NCI-H146 treated with DMSO at 0.1 percent for 48 hours (cell line): ENCODE measurements at regions not wholly inside any gene's neighbourhood (a gene's known extent, or its start where the extent isn't known, plus 50 kb on each side); places are given as distances from the start of the nearest gene placed in this dataset.
"Not testable (repeated sequence)": the region's sequence is repeated elsewhere in the genome, so short reads cannot be mapped to it uniquely, and the experiment has no call there.

Experiments used
- DNase-seq: peaks from one replicate; lab custom pipeline; 2025; ENCODE audit not compliant: unreplicated experiment; lab: John Stamatoyannopoulos, UW

DNA sequence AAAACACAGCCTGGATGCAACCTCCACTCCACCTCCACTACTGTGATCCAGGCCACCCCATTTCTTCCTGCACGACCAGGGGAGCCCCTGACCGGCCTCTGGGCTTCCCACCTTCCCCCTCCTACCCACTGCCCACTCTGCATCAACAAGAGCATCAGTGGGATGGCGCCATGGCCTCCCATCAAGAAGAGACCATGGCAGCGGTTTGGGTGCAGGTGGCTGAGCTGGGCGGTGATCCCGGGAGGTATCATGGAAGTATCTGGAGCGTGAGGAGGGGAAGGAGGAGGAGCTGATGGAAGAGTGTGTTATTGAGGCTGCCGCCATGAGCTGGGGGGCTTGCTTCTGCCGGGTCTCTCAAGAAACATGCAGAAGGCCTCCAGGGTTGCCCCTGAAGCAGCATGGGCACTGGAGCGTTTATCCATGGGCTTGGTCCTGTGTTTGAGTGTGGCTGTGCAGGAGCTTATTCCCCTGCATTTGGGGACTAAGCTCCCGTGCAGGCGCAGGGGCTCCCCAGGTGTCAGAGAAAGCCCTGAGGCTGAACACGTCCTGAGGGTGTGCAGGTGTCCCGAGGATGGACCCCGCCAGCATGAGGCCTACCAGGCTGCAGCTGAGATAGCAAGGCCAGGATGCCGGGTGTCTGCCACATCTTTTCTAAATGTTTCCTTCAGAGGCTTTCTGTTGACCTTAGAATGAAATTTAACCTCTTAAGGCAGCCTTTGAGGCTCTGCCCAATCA lies 99.2 kb upstream of the PCBD1 start:
- no peak for DNase-seq

DNA sequence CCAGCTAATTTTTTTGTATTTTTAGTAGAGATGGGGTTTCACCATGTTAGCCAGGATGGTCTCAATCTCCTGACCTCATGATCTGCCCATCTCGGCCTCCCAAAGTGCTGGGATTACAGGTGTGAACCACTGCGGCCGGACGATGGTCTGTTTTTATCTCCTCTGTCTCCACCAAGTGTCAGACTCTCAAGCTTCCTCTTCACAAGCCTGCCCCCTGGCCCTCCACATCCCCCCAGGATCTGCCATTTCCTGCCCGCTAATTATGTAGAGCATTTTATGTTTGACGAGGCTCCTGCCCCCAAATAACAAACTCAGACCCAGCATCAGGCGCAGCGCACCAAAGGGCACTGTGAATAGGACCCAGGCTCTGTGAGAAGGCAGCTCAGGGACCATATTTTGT lies 101.8 kb upstream of the PCBD1 start:
- not testable (repeated sequence) for DNase-seq

DNA sequence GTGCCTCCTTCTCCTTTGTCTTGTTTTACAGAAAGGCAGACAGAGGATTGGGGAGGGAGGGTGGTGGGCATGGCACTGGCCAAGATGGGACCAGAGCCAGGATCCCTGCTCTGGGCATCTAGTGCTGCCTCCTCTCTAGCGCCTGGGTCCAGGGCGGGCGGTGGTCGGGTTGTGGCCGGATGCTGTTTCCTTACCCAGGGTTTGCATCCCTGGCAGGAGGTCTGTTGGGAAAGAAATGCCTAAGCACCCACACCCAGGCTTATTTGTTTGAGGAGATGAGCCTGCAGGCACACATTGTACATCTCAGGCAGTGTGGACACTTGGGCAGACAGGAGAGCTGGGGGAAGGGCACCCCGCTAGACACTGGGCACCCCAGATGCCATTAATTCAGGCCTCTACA lies 102.3 kb upstream of the PCBD1 start:
- no peak for DNase-seq

DNA sequence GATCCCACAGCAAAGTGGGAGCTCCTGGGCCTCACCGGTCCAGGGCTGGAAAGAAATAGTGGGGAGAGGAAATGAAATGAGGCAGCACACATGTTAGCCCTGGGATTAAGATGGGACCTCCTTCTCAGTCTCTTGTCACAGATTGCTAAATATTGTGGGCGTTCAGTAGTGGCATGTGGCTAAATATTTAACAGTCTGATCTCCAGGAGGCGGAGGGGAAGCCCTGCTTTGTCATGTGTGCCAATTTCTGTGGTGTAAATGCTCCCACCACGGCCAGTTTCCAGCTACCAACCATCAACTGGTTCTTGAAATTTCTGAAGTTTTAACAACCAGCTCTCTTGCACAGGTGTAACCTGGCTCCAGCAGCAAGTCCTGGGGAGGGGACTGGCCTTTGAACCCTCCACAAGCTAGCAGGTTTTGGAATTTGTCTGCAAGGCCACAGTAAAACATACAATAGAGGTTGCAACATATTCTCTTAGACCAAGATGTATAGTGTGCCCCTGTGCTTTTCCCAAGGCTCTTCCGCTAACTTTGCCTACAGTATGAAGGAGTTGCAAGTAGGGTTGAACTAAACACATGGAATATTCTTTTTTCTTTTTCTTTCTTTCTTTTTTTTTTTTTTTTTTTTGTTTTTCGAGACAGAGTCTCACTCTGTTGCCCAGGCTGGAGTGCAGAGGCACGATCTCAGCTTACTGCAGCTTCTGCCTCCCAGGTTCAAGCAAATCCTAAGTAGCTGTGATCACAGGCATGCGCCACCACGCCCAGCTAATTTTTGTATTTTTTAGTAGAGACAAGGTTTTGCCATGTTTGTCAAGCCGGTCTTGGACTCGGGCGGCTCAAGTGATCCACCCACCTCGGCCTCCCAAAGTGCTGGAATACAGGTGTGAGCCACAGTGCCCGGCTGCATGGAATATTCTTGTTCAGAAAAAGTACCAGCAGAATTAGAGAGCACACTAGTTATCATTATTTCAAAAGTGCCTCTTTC lies 103.1 kb upstream of the PCBD1 start:
- DNase-seq = no peak

DNA sequence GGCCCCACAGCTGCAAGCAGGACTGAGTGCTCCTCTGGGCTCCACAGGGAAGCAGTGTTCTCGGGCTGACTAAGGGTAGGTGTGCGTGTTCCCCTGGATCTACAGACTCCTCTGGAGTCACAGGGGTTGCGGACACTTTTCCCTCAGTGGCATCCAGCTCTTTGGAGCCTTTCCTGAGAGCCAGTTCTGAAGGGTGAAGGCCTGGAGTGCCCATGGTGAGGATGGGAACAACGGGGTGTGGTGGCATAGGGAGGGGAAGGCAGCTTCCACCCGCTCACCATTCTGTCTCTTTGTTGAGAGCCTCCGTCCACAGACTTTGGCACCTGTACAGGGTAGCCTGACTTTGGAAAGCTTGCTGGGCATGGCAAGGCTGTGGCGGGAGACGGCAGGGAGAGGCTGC lies 104.1 kb upstream of the PCBD1 start:
- DNase-seq = no peak

DNA sequence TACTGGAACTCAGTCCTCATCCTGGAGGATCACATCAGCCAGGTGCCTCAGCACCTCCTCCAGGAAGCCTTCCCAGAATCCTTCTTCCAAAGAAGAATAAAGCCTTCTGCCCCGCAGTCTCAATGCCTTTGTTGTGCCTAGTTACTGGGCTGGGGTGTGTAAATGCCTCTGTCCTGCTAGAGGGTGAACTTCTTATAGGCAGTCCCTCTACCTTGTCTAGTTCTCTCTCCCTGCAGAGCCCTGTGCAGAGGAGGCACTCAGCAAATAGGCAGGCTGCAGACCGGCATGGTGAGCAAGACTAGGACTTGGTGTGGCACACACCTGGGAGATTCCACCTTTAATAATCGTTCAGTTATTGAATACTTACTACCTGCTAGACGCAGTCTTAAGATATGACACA lies 104.7 kb upstream of the PCBD1 start:
- no peak for DNase-seq

DNA sequence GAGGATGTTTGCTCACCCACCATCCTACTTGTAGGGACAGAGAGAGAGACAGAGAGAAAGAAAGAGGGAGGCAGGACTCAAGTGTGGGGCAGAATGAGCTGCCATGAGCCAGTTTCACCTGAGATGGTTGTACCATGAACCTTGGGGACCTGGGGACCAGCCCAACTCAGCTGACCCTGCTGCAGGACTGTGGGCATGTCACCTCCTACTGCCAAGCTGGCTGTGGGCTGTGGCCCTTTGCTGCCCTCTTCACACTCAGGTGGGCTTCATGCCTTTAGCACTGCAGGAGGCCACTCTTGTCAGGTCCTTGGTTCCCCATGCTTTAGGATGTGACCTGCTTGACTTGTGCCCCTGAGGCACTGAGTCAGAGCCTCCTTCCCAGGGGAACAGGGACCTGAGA lies 108.2 kb upstream of the PCBD1 start:
- DNase-seq = no peak

DNA sequence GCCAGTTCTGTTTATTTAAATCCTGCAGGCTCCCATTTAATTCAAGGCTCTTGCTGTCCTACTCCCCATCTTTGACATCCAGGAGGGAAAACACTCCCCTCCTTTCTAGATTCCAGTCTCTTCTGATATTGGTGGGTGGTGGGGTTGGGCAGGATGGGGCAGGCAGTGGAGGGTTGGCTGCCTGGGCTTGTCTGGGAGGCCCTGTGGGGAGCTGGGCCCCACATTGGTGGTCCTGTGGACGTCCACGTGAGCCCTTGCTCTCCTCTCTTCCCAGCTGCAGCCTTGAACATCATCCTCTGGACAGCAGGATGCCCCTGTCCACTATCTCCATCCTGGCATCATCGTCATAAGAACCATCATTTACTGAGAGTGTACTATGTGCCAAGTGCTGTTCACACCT lies 108.9 kb upstream of the PCBD1 start:
- no peak for DNase-seq

DNA sequence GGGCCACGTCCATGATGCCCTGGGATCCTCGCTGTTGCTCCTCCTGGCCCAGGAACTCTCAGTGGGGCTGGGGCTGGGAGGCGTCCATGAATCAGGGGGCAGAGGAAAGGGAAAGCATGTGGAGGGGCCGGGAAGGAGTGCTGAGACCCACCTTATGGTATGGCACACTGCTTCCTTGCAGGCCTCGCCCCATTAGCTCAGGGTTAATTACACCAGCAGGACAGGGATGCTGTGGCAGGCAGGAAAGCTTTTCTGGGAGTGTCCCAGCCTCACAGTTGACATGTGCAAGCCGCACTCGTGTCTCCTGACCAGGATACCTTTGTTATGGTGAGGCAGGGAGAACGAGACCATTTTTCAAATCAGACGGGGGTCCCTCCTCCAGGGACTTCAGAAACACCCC lies 109.7 kb upstream of the PCBD1 start:
- DNase-seq = no peak

DNA sequence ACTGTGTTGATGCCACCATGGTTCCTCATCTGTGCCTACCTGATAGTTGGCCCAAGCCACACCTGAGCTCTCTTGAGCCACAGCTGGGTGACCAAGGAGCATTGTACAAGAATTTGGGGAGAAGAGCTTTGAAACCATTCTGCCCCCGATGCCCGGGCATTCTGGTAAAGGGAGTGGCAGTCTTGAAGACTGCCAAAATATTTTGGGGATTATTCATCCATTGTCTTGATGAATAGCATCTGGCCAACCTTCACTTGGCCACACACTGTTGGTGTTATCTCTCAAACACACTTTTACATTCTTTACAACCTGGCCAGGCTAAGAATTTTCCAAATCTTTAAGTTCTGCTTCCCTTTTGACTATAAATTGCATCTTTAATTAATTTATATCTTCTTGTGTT lies 113.1 kb upstream of the PCBD1 start:
- DNase-seq = no peak

DNA sequence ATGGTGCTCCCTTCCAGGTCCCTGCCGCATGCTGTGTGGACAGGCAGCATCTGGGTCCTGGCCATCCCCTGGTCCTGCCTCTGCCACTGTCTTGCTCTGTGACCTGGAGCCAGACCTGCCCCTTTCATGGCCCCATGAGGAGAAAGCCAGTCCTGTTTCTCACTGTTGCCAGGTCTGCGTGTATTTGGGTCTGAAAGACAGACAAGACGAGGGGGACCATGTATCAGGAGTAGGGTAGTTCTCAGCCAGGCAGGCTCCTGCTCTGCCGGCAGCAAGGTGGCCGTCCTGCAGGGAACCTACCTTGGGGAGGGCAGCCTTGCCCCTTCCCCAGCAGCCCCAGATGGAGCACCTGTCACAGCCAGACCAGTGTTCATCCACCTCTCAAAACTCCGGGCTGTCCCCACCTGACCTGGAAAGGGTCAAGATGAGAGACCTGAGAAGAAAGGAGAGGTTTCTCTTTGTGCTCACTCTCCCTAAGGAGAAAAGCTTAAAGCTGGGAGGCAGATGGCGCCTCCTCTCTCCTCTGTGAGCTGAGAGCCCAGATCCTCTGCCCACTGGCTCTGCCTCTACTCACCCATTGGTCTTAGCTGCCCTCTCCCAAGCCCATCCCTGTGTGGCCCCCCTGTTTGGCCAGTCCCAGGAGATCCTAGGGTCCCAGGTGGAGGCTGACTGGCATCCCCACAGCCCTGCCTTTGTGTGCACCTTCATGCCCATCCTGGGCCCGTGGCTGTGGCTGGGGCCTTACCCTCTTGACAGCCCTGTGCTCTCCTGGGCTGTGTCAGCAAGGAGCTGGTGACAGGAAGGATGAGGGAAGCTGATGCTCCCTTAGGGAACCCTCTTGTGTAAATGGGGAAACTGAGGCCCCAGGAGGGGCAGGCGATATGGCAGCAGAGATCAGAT lies 116.1 kb upstream of the PCBD1 start:
- DNase-seq = no peak

DNA sequence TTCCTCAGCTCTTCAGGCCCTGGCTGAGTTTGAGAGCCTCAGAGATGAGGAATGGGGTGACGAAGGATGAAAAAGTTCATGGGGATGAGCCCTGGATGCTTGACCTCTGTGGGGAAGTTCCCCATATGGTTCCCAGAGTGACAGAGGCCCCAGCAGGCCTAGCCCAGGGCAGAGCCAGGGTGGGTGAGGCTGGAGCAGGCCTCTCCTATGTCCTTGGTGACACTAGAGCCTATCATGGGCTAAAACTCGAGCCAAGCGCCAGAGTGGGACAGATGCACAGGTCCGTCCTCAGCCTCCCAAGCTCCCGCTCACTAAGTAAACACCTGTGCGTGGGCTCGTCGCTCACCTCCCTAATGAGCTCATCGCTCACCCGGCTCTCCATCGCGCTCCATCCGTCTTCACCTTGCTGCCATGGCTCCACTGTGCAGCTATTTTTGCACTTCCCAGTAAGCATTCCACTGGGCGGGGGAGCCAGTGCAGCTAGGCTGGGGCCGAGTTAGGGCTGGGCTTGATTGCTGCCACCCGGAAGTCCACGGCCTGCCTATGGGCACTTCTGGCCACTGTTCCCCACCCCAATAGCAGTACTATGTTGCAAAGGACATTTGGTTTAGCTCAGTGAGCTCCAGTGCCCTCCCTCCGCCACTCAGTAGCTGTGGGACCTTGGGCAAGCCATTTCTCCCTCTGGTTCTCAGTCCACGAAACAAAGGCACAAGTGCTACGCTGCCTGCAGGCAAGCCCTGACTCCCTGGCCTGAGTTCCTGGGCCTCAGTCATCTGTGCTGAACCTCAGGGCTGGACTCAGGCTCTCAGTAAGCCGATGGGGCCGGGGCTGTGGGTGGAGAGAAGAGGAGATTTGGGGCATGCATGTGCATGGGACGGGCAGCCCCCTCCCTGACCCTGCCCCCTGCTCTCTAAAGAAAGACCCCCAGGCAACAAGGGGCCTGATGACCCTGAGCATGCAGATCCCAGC lies 117.3 kb upstream of the PCBD1 start:
- DNase-seq = no peak

DNA sequence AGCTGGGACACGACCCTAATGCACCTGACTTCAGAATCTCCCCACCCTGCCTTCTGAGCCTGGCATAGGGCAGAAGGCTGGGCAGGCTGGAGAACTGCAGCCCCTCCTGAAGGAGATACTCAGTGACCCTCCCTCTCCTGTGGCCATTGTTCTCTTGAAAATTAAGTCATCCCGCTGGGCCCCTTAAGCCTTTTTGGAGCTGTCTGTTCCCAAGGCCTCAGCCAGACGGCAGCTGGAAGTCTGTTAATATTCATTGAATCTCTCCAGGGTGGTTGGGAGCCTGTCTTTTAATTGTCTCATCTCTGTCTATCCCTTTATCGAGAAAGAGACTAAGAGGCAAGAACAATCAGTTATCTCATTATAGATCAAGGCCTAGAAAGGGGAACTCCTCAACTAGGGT lies 118.1 kb upstream of the PCBD1 start:
- DNase-seq = no peak

DNA sequence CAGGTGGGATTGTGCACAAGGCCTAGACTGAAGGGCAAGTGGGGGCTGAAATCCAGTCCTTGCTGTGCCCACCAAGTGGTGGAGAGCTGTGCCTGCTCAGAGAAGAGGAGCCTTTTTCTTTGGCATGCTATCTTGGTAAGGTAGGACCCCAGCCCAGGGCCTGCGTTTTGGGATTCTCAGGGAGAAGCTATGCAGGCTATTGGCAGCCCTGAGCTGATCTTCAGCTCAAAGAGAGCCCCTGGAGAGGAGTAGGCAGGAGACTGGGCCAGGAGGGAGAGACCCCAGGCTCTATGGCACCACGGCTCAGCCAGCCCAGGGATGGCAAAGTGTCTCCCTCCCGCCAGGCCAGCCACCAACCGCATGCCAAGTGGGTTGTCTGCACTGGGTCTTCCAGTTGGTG lies 119.2 kb upstream of the PCBD1 start:
- DNase-seq = no peak

DNA sequence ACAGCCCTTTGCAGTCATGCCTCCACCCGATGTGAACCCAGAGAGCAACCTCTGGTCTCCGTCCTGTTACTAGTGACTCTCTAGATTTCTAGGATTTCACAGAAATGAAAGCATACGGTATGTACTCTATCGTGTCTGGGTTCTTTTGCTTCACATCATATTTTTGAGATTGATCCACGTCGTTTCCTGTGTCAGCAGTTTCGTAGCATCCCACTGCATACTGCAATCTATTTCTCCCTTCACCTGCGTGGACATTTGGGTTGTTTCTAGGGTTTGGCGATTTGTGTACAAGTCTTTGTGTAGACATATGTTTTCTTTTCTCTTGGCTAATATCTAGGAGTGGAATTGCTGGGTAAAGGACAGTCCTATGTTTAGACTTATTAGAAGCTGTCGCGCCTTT lies 119.8 kb upstream of the PCBD1 start:
- DNase-seq = no peak

DNA sequence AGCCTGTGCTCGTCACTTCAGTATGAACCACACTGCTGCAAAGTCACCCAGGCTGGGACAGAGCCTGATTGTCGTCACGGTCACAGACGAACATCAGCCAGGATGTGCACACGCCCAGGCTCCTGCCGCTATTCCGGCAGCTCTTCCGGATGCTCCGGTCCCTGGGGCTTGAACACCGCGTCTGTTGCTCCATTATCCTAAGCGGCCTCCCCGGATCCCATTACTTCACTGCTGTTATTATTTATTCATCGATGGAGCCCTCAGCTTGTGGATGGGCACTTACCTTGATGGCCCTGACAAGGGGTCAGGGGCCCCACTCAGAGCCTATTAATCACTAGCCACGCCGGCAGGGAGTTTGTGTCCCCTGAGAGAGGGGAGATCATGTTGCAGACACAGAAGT lies 120.8 kb upstream of the PCBD1 start:
- DNase-seq = no peak

DNA sequence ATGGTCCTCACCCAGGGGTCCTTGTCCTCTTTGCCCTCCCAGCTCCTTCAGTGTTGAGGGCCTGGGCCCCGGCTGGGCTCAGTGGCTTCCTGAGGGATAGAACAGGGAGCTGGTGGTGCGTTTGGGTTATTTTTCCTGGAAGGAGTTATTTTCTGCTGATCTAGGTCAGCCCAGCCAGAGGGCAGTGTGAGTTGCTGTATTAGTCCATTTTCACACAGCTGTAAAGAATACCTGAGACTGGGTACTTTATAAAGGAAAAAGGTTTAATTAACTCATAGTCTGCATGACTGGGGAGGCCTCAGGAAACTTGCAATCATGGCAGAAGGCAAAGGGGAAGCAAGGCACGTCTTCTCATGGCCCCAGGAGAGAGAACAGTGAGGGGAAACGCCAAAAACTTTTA lies 122.4 kb upstream of the PCBD1 start:
- DNase-seq = no peak

DNA sequence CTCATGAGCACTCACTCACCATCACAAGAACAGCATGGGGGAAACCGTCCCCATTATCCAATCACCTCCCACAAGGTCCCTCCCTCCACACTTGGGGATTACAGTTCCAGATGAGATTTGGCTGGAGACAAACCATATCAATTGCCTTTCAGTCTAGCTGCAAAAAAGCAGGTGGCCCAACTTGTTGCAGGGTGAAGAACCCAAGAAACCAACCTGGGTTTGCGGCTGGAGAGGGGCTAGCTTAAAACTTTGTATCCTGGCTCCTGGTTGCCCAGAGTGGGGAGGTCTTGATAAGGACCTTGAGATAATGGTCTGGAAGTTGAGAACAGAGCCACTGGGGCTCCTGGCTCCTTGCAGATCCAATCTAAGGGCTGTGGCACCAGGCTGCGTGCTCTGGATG lies 122.8 kb upstream of the PCBD1 start:
- DNase-seq = no peak

DNA sequence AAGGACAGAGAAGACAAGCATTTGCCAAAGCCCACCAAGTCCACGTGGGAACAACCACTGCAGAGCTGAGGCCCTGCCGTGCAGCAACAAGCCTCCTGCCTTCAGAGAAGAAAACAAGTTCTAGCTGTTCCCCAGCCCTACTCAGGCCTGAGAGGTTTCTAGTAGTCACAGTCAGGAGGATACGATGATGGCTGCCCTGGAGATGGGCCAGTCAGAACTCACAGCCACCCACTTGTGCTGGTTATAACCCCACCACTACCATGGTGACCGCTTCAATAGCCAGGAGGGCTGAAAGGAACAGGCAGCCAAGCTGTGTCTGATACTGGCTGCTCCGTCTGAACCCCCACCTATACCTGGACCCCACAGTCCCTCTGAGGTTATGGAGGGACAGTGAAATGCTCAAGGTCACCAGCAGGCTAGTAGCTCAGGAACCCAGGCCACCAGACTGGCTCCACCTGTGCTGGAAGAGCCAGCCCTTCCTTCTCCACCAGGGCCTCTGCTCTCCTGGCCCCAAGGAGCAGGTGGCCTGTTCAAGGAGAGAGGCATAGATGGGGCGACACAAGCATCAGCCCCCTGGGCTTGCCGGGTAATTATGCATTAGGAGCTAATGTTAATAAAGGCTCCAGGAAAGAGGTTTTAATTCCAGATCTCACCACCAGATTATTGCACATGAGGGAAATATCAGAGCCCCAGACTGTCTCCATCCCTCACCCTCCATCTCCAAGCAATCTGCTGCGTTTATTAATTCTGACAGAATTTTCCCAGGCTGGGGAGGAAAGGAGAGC lies 125.8 kb upstream of the PCBD1 start:
- DNase-seq = no peak
